ENCODE measurements at regions not wholly inside any gene's neighbourhood (a gene's known extent, or its start where the extent isn't known, plus 50 kb on each side); places are given as distances from the start of the nearest gene placed in this dataset.
"Not testable (repeated sequence)": the region's sequence is repeated elsewhere in the genome, so short reads cannot be mapped to it uniquely, and the experiment has no call there.

DNA sequence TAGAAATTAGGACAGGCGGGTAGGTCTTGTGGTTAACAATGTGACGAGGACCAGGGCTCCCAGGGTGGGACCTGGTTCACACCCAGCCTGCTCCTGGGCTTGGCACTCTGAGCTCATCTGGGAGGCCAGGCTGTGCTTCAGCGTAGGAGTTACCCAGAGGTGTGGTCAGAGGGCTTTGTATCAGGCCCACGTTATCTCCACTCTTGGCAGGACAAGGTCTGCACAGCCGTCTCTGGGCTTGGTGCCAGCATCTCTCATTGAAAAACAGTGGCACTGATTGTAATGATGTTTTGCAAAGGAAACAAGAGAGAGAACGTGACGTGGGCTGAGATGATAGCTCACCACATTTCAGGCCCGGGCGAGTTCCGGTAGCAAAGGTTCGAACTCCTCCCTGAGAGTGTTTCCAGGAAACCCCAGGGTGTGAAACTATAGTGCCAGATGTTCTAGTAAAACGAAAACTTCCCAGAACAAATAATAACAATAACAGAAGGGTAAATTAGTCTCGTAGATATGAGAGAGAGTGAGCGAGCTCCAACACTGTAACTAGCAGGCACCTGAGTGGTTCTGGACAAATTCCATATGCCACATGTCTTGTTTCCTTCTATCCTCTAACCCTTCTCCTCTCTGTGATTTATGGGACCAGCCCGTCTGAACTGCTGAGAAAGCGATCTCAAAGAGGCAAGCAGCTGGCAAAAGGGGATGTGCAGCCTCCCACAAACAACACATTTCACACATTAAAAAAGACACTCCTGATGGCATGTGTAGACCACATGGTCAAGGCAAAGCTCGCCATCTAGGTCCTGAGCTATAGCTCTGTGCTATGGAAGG is 227.3 kb downstream of the KTN1 start:
- DNase-seq (ENCODE audit: low read depth): peak; percentile 97

DNA sequence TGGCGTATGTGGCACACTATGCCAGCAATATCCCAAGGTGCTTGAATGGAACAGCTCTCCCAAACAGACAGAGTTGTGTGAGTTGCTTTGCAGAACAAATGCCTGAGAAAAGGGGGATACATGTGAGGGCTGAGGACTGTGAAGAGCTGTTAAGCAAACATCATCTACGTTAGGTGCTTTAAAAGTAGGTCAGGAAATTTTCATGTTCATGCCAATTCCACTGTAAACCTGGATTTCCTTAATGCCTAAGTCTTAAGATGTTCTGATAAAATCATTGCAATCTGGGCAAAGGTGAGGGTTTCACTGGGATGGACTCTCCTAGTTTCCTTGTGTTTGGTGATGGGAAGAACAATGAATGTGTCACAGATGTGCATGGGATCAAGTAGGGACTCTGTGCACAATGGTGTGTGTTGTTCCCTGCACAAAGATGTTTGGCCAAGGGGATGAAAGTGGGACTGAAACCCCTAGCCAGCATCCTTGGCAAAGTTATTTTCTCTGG is 227.9 kb downstream of the KTN1 start:
- DNase-seq (ENCODE audit: low read depth): no peak

DNA sequence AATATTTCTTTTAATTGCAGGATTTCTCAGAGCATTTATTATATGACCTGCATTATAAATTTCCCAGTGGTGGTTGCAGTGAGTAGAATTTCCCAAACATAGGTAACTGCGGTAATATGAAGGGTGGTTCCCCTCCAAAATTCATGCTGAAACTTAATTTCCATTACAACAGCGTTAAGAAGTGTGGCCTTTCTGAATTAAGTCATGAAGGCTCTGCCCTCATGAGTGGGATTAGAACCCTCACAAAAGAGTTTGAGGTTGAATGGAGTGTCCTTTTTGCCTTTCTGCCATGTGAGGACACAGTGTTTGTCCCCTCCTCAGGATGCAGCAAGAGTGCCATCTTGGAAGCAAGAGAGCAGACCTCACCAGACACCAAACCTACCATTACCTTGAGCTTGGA is 233.6 kb downstream of the KTN1 start:
- DNase-seq (ENCODE audit: low read depth): no peak

DNA sequence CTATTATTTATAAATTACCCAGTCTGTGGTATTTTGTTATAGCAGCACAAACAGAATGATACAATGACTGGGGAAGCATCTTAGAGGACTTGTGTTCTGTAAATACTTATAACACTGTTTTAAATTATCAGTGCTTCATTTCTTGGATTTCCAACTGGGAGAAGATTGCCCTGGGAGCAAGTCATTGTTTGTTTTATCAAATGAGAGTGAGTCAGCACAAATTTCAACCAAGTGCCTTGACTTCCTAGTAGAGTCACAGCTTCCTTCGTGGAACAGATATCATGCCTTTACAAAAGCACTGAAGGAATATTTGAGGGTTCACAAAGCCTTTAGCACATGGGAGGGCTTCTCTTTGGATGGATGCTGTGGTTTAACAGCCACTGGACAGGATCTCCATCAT is 234.1 kb downstream of the KTN1 start:
- peak; percentile 18 for DNase-seq (ENCODE audit: low read depth)

DNA sequence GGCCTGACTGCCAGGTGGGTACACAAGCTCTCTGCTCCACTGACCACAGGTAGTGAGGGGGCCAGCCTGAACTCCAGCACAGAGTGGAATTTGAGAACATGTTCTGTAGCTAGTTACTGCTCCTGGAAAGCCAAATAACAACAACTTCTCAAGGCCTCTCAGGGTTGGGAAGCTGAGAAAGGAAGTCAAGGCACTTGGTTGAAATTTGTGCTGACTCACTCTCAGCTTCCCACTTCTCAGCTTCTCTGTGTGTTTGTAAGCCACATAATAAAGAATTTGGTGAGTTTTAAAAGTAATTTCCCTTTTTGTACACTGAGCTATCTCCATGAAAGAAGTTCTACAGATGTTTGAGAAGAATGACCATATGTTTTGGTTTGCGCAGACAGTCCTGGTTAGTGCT is 234.9 kb downstream of the KTN1 start:
- DNase-seq (ENCODE audit: low read depth): peak; percentile 49

DNA sequence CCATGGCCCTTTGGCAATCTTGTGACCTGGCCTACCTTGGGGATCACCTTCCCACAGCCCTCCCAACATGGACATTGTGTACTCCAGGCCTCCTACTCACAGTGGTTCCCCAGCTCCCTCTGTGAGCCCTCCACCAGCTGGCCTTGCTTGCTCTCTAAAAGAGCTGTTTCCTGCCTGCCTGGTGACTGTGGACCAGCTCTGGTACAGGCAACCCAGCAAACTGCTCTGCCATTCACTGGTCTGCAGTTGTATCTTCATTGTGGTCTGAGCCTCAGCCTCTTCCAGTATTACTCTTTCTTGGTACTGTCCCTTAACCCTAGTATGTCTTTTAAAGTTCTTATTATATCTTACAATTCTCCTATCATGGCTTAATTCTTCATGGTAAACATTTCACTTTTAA is 236.2 kb downstream of the KTN1 start:
- no peak for DNase-seq (ENCODE audit: low read depth)

DNA sequence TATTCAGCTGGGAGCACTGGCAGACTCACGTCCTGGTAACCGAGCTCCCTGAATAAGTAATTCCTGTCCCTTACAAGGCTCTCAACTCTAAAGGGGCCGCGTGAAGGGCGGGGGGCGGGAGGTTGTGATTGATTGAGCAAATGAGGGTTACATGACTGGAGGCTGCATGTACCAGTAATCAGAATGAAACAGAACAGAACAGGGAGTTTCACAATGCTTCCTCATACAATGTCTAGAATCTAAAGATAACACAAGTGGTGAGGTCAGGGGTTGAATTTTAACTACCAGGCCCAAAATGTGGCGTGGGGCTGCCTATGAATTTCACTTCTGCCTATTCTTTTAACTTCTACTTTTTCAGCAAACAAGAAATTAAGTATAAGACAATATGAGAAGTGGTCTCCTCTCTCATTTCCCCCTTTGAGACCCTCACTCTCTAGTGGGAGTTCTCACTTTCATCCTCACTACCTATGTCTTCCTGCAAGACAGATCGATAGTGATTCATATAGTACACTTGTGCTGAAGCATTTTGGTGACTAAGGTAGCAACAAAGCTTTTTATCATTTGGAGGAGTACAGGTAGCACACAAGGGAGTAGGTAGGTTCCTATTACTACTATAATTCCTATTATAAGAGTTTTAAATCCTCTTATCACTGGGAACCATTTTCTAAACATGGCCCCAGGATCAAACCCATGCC is 239.8 kb downstream of the KTN1 start:
- DNase-seq (ENCODE audit: low read depth): peak; percentile 82

DNA sequence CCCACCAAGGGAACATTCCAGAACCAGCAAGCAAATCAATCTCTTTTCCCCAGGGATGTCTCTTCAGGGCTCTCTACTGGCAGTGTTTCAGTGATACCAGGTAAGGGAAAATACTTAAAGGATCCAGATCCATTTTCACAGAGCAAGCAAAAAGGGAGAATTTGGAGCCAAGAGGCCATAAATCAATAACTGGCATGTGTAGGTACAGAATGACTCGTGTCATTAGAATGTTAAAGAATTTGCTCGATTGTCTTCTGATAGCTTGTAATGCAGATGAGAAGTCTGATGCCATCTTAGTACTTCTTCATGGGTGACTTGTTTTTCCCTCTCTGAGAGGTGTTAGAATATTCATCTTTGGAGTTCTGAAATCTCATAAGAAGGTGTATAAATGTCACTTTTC is 242.9 kb downstream of the KTN1 start:
- no peak for DNase-seq (ENCODE audit: low read depth)

DNA sequence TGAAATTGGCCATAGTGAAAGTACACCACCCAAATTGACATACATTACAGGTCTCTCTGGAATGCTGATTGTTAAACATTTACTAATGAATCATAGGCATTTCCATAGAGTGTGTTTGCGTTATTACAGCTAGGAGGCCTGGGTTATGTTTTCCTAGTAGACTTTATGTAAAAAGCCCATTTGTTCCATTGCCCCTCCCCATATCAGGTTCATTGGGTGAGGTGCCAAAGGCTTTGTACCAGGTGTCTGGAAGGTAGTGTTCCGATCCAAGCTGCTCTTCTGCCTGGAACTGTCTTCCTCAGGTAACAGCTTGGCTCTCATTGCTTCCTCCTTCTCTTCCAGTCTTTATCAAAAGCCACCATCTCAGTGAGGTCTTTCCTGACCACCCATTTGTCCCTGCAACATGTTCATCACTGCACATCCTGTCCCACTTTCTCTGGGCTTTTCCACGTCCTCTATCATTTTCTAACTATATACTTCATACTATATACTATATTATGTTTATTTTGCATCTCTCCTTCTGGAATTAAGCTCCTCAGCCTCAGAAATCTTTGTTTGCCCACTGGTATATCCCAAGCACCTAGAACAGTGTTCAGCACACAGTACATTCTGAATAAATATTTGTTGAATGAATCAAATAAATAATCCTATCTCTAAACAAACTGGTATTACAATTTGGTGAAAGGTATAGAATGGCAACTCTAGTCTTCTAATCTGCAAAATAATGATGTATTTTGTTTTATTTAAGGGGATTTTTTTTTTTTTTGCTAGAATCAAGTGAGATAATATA is 252.3 kb downstream of the KTN1 start:
- DNase-seq (ENCODE audit: low read depth): no peak

DNA sequence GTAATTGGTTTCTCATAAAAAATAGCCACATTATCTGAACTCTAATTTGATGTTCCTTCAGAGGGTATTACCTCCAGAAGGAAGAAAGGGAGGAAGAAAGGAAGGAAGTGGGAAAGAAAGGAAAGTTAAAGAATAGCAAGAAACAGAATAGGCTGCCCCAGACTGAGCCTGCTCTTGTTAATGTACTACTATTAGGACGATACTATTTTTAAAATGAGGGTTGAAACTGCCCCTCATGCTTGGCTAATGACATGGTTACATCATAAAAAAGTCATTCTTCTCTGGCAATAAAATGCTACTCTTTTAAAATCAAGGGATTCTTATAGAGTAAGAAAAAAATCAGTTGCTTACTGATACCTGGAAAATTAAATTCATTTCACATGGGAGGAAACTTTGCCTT is 253.0 kb downstream of the KTN1 start:
- DNase-seq (ENCODE audit: low read depth): no peak

DNA sequence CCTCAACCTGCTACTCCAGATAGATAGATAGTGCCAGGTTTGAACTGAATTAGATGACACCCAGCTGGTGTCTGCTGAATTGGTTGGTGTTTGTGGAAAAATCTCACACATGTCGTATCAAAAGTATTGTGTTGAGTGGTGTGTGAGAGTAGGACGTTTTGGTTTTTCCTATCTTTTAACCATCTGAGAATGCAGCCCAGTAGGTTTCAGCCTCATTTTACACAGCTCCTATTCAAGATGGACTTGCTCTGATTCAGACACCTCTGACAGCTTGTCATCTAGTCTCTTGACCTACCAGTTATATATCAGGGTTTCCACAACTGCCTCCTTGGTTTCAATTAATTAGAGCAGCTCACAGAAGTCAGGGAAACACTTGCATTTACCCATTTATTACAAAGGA is 254.4 kb downstream of the KTN1 start:
- DNase-seq (ENCODE audit: low read depth): no peak

DNA sequence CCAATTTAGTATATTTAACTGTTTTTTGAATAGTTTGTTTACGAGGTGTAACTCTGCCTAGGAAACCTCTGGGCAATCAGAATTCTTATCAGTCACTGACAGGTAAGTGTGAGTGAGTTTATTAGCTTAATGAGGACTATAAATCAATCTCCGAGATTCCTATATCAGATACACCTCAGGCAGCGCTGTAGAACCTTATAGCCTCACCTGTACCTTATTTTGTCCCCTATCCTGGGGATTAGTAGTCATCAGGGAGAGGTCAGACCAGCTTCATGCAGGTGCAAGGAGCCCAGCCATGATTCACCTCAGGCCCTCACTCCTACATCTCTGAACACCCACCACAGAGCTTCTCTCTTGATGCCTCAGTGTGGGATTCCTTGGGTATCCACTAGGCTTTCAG is 256.0 kb downstream of the KTN1 start:
- DNase-seq (ENCODE audit: low read depth): no peak

DNA sequence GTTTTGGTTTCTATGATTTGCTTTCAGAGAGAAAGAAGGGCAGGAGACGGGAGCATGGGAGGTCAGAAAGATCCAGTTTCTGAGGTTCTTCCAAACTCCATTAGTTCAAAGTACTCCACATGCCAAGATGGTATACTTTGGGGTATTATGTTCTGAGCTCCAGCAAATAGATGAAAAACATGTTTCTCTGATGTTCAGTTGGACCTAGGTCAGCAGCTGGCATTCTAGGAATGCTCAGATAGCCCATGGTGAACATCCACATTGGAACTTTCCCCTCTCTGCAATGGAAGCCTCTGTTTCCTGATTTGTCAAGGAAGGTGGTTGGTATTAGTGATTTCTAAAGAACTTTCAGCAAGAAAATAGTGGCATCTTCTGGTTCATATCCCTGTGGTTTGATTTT is 257.5 kb downstream of the KTN1 start:
- DNase-seq (ENCODE audit: low read depth): no peak

DNA sequence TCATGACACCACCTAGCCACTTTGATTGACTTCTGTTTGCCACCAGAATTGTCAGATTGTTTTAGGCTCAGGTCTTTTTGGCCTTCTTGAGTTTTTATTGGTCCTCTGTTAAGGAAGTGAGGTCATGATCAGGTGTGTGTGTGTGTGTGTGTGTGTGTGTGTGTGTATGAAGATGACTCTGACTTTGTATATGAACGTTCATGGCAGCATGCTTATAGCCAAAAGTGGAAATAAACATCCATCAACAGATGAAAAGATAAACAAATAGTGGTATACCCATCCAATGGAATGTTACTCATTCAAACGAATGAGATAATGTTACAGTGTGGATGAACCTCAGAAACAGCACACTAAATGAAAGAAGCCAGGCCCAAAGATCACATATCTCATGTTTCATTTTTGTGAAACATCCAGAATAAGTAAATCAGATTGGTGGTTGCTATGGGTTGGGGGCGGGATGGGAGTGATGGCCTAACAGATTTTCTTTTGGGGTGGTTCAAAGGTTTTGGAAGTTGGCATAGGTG is 258.6 kb downstream of the KTN1 start:
- DNase-seq (ENCODE audit: low read depth): no peak

DNA sequence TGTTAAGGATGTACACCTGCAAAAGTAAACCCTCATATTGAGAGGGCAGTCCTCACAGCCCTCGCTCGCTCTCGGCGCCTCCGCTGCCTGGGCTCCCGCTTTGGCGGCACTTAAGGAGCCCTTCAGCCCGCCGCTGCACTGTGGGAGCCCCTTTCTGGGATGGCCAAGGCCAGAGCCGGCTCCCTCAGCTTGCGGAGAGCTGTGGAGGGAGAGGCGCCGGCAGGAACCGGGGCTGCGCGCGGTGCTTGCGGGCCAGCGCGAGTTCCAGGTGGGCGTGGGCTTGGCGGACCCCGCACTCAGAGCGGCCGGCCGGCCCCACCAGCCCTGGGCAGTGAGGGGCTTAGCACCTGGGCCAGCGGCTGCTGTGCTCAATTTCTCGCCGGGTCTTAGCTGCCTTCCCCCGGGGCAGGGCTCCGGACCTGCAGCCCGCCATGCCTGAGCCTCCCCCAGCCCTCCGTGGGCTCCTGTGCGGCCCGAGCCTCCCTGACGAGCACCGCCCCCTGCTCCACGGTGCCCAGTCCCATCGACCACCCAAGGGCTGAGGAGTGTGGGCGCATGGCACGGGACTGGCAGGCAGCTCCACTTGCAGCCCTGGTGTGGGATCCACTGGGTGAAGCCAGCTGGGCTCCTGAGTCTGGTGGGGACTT is 259.4 kb downstream of the KTN1 start:
- DNase-seq (ENCODE audit: low read depth): not testable (repeated sequence)

DNA sequence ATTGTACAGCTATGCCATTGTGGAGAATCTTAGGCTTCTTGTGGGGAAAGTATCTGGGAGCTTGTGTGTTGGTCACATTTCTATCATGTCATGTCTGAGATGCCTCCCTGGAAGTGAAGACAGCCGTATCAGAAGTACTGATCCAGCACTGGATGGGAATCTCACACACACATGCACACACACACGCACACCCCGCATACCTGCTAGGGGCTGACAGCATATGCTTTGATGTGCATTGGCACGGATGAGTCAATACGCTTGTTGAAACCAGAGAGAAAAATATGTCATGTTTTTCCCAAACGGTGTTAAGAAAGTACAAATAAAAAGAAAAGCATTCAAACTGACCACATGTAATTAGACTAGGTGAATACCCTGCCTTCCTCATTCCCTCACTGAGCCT is 260.8 kb downstream of the KTN1 start:
- no peak for DNase-seq (ENCODE audit: low read depth)

DNA sequence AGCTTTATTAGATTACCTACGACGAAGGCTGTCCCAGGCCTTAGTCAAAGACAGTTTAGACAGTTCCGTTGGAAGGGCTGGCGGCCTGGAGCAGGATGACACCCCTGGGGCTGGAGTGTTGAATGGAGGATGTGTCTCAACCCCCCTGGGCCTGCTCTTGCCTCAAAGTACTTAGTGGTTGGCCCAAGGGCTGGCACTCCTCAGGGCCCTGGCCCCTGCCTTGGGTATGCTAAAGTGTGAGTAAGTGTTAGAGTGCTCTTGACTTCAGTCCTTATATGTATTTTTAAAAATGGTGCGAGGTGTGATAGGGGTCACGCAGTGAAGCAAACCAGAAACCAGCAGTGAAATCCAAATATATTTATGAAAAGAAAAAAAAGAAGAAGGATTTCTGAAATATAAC is 261.6 kb downstream of the KTN1 start:
- DNase-seq (ENCODE audit: low read depth): no peak

DNA sequence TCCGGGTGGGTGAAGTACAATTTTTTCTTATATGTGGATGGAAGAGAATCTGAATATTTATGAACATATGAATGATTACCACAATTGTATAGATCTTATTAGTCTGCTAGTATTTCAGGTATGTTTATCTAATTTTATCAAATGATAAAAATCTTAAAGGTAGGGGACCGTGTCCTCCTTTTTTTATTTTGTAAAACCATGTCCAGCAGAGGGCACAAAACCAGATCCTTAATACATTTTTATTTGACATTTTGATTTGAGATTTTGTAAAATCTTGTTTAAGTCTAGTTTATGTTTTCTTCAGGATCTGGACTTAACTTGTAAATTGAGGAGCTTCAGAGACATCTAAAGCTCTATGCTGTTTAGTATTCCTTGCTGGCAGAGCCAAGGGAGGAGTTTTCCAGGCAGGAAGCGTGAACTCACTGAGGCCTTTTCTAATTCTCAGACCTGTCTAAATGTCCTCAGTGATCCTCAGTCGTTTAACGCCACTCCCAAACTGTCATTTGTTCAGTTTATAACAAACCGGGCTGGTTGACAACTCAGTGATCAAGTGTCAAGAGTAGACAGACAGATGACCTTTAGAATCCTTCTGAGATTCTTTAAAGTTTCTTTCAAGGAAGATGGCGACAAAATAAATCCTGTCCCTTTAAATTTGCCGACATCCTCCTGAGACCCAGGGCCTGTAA is 263.9 kb downstream of the KTN1 start:
- no peak for DNase-seq (ENCODE audit: low read depth)

DNA sequence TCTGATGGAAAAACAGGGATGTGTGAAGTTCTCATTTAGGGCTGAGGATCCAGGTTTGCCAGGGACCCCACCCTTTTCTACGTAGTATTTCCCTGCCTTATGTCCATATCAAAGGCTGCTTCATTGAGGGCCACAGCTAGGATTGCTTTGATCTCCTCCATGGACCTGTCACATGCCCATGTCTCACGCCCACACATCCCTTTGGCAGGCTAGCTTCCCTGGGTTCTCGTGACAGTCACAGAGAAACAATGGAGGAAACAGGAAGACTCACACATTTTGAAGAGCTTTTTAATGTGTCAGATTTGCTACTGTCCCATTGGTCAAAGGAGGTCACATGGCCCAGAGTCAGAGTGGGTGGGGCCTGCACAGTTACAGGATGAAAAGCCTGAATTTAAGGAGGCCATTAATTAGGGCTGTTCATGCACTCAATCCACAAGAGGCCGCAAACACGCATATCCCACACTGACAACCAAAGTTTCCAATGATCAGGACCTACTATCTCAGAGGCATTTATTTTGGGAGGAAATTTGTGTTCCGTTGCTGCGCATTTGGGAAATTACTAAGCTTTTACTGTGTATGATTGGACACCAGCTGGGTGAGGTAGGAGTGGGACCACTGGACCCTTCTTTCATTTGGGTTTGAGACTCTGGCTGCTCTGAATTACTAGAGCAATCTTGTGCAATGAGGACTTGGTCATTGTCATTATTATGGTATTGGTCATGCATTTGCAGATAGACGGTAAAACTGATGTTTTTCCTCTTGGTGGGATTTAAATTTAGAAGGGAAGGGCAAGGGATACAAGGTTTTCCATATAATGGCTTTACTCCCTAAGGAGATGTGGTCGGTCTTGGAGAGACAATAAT is 266.2 kb downstream of the KTN1 start:
- DNase-seq (ENCODE audit: low read depth): no peak

DNA sequence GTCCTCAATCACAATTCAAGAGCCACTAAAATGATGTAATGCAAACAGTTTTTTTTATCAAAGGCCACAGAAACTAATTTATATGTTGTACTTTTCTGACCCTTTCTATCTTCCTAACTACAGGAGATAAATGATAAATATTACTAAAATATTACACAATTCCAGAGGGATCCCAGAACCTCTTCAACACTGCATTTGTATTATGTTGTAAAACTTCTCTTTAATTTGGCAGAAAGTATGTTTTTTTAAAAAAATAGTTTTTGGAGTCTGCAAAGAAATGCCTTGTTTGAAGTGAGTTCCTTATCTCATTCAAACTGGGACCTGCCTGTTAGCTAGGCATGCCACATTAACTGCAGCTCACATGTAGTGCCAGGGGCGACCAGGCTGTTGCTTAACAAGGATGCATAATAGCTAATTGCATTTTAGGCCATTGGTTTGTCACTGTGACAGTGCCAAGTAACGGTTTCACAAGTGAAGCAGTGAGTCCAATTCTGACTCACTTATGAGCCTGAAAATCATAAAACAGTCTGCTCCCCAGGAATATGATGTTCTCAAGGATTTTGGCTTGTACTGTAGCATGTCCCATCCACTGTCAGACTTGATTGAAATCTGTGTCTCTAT is 266.9 kb downstream of the KTN1 start:
- DNase-seq (ENCODE audit: low read depth): peak; percentile 42
